ENCODE measurements at regions not wholly inside any gene's neighbourhood (a gene's known extent, or its start where the extent isn't known, plus 50 kb on each side); places are given as distances from the start of the nearest gene placed in this dataset.

GRCh38 chr10:36198322-36198721 is 556.2 kb upstream of the FZD8 start:
- Histone ChIP-seq H3K36me3 (ENCODE audit: control insufficient read depth, insufficient read depth, low read length) (no peaks in the 10 kb centered on the region), H3K4me3 (ENCODE audit: low read depth, low read length) (no peak overlapping the region), H3K27me3 (ENCODE audit: control insufficient read depth, insufficient read depth, low read length) (no peaks in the 10 kb centered on the region)
- no peak for DNase-seq (ENCODE audit: low read depth)
- TF ChIP-seq CTCF (IDR thresholded peaks at IDR 0.05; ENCODE audit: insufficient read depth, low read length, poor library complexity, severe bottlenecking) = no peak

GRCh38 chr10:36195364-36195763 is 553.3 kb upstream of the FZD8 start:
- DNase-seq (ENCODE audit: low read depth) = no peak

GRCh38 chr10:36194276-36194675 is 552.2 kb upstream of the FZD8 start:
- Histone ChIP-seq H3K27me3 (ENCODE audit: control insufficient read depth, insufficient read depth, low read length) (no peaks in the 10 kb centered on the region), H3K36me3 (ENCODE audit: control insufficient read depth, insufficient read depth, low read length) (no peaks in the 10 kb centered on the region), H3K4me3 (ENCODE audit: low read depth, low read length) (no peak overlapping the region)
- DNase-seq (ENCODE audit: low read depth) = no peak
- no peak for TF ChIP-seq CTCF (IDR thresholded peaks at IDR 0.05; ENCODE audit: insufficient read depth, low read length, poor library complexity, severe bottlenecking)

More at GRCh38 chr10:36195364-36195763, 553.3 kb upstream of the FZD8 start:
- no peak overlapping the region for H3K4me3 ChIP-seq (ENCODE audit: low read depth, low read length)
- no peaks in the 10 kb centered on the region for H3K36me3 ChIP-seq (ENCODE audit: control insufficient read depth, insufficient read depth, low read length)
- H3K27me3 ChIP-seq (ENCODE audit: control insufficient read depth, insufficient read depth, low read length) = no peaks in the 10 kb centered on the region
- no peak for TF ChIP-seq CTCF (IDR thresholded peaks at IDR 0.05; ENCODE audit: insufficient read depth, low read length, poor library complexity, severe bottlenecking)

DNA sequence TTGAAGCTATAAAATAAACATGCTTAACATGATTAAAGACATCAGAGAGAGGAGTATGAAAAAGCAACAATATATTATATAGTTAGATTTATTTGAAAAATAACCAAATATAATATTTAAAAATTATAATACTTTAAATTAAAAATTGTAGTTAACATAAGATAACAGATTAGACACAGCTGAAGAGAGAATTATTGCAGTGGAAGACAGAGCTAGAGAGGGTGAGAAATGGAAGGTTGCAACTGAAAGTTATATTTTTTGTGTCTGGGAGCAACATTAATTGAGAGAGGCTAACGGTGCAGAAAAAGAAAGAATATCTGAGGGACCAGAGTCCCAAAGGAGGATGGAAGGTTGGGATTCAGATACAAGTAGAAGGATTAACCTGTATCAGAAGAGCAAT is 548.9 kb upstream of the FZD8 start:
- TF ChIP-seq CTCF (IDR thresholded peaks at IDR 0.05; ENCODE audit: insufficient read depth, low read length, poor library complexity, severe bottlenecking) = no peak
- Histone ChIP-seq H3K36me3 (ENCODE audit: control insufficient read depth, insufficient read depth, low read length) (no peaks in the 10 kb centered on the region), H3K4me3 (ENCODE audit: low read depth, low read length) (no peak overlapping the region), H3K27me3 (ENCODE audit: control insufficient read depth, insufficient read depth, low read length) (no peaks in the 10 kb centered on the region)
- no peak for DNase-seq (ENCODE audit: low read depth)

- no peaks in the 10 kb centered on the region for H3K27me3 ChIP-seq (ENCODE audit: control insufficient read depth, insufficient read depth, low read length)
- H3K36me3 ChIP-seq (ENCODE audit: control insufficient read depth, insufficient read depth, low read length) = no peaks in the 10 kb centered on the region
- no peak for TF ChIP-seq CTCF (IDR thresholded peaks at IDR 0.05; ENCODE audit: insufficient read depth, low read length, poor library complexity, severe bottlenecking)
- no peak overlapping the region for H3K4me3 ChIP-seq (ENCODE audit: low read depth, low read length)
- DNase-seq (ENCODE audit: low read depth) = no peak
These were observed 546.4 kb upstream of the FZD8 start for GRCh38 chr10:36188461-36188860.

GRCh38 chr10:36188080-36188453 is 546.0 kb upstream of the FZD8 start:
- Histone ChIP-seq H3K27me3 (ENCODE audit: control insufficient read depth, insufficient read depth, low read length) (no peaks in the 10 kb centered on the region), H3K4me3 (ENCODE audit: low read depth, low read length) (no peak overlapping the region), H3K36me3 (ENCODE audit: control insufficient read depth, insufficient read depth, low read length) (no peaks in the 10 kb centered on the region)
- no peak for TF ChIP-seq CTCF (IDR thresholded peaks at IDR 0.05; ENCODE audit: insufficient read depth, low read length, poor library complexity, severe bottlenecking)
- DNase-seq (ENCODE audit: low read depth) = no peak

Measured in kidney epithelial cell (primary cell).